ENCODE measurements at regions not wholly inside any gene's neighbourhood (a gene's known extent, or its start where the extent isn't known, plus 50 kb on each side); places are given as distances from the start of the nearest gene placed in this dataset.

DNA sequence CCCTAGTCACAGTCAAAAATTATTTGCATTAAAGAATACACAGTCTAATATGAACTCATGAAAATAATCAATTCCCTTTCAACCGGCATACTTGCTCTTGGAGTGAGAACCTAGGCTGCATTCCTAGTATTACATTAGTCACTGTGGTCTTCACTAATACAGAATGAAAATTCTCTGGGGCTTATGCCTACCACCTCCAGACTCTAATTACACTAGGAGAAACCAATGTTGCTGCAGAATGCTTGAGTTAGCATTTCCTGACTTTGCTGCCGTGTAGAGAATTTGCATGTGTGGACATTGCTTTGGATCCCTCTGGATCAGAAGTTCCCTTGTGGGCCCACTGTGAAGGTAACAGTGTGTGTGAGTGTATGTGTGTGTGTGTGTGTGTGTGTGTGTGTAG is 87.8 kb downstream of the CCNA1 start:
- no peaks in the 10 kb centered on the region for H3K36me3 ChIP-seq (ENCODE audit: low read depth)
- H2AFZ ChIP-seq = no peak overlapping the region
- ChIA-PET CTCF (no interaction called here), POLR2A (ENCODE audit: unreplicated experiment) (no interaction called here)
- no peaks in the 10 kb centered on the region for H3K79me2 ChIP-seq (ENCODE audit: low read depth)
- H3F3A ChIP-seq (ENCODE audit: insufficient read depth, low read depth) = no peaks in the 10 kb centered on the region
- TF ChIP-seq, protein P1, sequence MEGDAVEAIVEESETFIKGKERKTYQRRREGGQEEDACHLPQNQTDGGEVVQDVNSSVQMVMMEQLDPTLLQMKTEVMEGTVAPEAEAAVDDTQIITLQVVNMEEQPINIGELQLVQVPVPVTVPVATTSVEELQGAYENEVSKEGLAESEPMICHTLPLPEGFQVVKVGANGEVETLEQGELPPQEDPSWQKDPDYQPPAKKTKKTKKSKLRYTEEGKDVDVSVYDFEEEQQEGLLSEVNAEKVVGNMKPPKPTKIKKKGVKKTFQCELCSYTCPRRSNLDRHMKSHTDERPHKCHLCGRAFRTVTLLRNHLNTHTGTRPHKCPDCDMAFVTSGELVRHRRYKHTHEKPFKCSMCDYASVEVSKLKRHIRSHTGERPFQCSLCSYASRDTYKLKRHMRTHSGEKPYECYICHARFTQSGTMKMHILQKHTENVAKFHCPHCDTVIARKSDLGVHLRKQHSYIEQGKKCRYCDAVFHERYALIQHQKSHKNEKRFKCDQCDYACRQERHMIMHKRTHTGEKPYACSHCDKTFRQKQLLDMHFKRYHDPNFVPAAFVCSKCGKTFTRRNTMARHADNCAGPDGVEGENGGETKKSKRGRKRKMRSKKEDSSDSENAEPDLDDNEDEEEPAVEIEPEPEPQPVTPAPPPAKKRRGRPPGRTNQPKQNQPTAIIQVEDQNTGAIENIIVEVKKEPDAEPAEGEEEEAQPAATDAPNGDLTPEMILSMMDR (conservative IDR thresholded peaks at IDR 0.05) = no peak
- TF ChIP-seq EZH2 (IDR thresholded peaks at IDR 0.05; ENCODE audit: low read depth) = no peak
- no TSS peak for BruUV-seq (replicated peaks)
- H3K27ac ChIP-seq = no peak overlapping the region
- DNase-seq = no peak
- H3K9me3 ChIP-seq (ENCODE audit: insufficient read depth, low read depth) = no peaks in the 10 kb centered on the region
- peaks cover 3% of the 10 kb centered on the region; the same call in 1 of the 2 replicates for H3K9me2 ChIP-seq (ENCODE audit: insufficient read depth)
- no peaks in the 10 kb centered on the region for H3K4me1 ChIP-seq (replicated peaks; ENCODE audit: insufficient read depth)
- H4K20me1 ChIP-seq (ENCODE audit: insufficient read depth) = no peaks in the 10 kb centered on the region
- no peak overlapping the region for H3K4me3 ChIP-seq
- intact Hi-C loops (cut with micrococcal nuclease; ENCODE audit: unreplicated experiment) = no loop called here
- no peaks in the 10 kb centered on the region for H3K27me3 ChIP-seq (ENCODE audit: insufficient read depth, low read depth)
- H3K4me2 ChIP-seq = no peak overlapping the region

DNA sequence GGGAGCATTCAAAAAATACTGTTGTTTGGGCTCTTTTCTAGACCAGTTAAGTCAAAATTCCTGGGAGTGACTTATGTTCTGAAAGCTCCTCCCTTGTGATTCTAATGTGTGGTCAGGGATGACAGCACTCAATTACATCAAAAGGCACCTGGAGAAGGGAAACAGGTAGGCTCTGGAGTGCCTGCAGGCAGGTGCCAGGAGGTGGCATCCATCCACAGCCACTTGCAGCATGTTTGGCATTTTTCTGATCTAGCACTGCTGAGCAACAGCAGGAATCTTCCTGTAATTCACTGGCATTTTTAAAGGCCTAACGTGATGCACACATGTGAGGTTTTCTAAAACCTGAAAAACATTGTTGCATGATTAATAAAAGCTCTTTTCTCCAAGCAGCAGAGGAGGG is 94.6 kb downstream of the CCNA1 start:
- no peaks in the 10 kb centered on the region for H3K4me1 ChIP-seq (replicated peaks; ENCODE audit: insufficient read depth)
- intact Hi-C loops (cut with micrococcal nuclease; ENCODE audit: unreplicated experiment) = no loop called here
- no peak overlapping the region for H3K27ac ChIP-seq
- H3K9me2 ChIP-seq (ENCODE audit: insufficient read depth) = peaks cover 3% of the 10 kb centered on the region; the same call in 1 of the 2 replicates
- no peak overlapping the region for H3K4me2 ChIP-seq
- H4K20me1 ChIP-seq (ENCODE audit: insufficient read depth) = no peaks in the 10 kb centered on the region
- CTCF ChIA-PET = no interaction called here
- no peak overlapping the region for H2AFZ ChIP-seq
- DNase-seq = no peak
- BruUV-seq (replicated peaks) = no TSS peak
- POLR2A ChIA-PET (ENCODE audit: unreplicated experiment) = no interaction called here
- TF ChIP-seq EZH2 (IDR thresholded peaks at IDR 0.05; ENCODE audit: low read depth) = no peak
- no peaks in the 10 kb centered on the region for H3K27me3 ChIP-seq (ENCODE audit: insufficient read depth, low read depth)
- H3F3A ChIP-seq (ENCODE audit: insufficient read depth, low read depth) = no peaks in the 10 kb centered on the region
- H3K36me3 ChIP-seq (ENCODE audit: low read depth) = no peaks in the 10 kb centered on the region
- no peaks in the 10 kb centered on the region for H3K9me3 ChIP-seq (ENCODE audit: insufficient read depth, low read depth)
- H3K79me2 ChIP-seq (ENCODE audit: low read depth) = no peaks in the 10 kb centered on the region
- H3K4me3 ChIP-seq = no peak overlapping the region

DNA sequence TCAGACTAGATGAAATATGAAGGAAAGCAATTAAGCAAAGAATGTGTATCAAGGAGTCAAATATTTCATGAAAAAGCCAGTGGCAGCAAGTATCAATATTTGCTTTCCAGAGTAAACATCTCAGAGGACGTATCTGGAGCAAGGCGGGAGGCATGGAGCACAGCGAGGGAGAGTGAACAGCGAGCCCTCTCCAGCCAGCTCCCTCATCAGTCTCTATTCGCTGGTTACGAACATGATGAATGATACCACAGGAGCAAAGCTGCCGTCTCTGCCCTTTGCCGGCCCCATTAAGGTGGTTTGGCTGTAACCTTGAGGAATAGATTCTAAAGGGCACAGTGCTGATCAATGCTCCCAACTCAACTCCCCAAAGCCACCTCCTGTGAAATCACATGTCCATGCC is 95.8 kb downstream of the CCNA1 start:
- Histone ChIP-seq H3K4me2 (no peak overlapping the region), H3K4me3 (no peak overlapping the region), H3K9me3 (ENCODE audit: insufficient read depth, low read depth) (no peaks in the 10 kb centered on the region), H3K4me1 (replicated peaks; ENCODE audit: insufficient read depth) (0 out of 2 replicates have a peak, but pooled peaks cover under 1% of the 10 kb centered on the region), H3K27ac (no peak overlapping the region), H3K9me2 (ENCODE audit: insufficient read depth) (peaks cover 3% of the 10 kb centered on the region; the same call in 1 of the 2 replicates), H3F3A (ENCODE audit: insufficient read depth, low read depth) (no peaks in the 10 kb centered on the region), H2AFZ (no peak overlapping the region), H3K79me2 (ENCODE audit: low read depth) (no peaks in the 10 kb centered on the region), H4K20me1 (ENCODE audit: insufficient read depth) (no peaks in the 10 kb centered on the region), H3K36me3 (ENCODE audit: low read depth) (no peaks in the 10 kb centered on the region), H3K27me3 (ENCODE audit: insufficient read depth, low read depth) (no peaks in the 10 kb centered on the region)
- BruUV-seq (replicated peaks) = no TSS peak
- intact Hi-C loops (cut with micrococcal nuclease; ENCODE audit: unreplicated experiment) = no loop called here
- TF ChIP-seq, protein P1 (conservative IDR thresholded peaks at IDR 0.05) = no peak
- no peak for TF ChIP-seq EZH2 (IDR thresholded peaks at IDR 0.05; ENCODE audit: low read depth)
- no peak for DNase-seq
- ChIA-PET CTCF (no interaction called here), POLR2A (ENCODE audit: unreplicated experiment) (no interaction called here)

DNA sequence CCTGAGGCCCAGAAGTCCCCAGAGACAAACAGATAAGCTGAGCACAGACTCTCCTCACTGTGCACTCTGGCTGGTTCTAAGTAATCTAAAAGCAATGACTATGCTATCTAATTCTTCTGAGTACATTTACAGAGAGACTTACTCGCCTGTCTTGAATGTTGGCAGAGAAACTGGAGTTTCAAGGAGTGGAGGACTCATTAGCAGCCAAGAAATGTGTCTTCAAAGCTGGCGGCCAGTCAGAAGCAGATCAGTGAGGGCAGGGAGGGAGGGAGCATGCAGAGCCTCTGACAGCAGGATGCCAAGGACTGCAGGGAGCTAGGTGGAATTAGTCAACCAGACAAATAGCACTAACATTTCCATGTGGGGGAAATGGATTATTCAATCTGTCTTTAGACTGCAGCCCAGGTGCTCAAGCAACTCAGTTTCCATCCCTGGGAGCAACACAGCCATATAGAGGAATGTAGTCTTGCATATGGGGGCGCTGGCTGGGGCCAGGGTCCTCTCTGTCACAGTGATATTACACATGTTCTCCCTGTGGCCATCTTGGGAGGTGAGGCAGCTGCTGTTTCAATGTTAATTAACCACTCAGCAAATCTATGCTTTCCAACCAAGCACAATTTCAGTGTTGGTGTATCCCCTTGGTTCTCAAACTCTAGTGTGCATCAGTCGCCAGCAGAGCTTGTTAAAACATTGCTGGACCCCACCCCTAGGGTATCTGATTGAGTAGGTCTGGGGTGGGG is 97.9 kb downstream of the CCNA1 start:
- POLR2A ChIA-PET (ENCODE audit: unreplicated experiment) = no interaction called here
- Histone ChIP-seq H3K4me1 (replicated peaks; ENCODE audit: insufficient read depth) (peaks cover 11% of the 10 kb centered on the region), H3F3A (ENCODE audit: insufficient read depth, low read depth) (no peaks in the 10 kb centered on the region), H3K9me3 (ENCODE audit: insufficient read depth, low read depth) (no peaks in the 10 kb centered on the region), H3K27me3 (ENCODE audit: insufficient read depth, low read depth) (no peaks in the 10 kb centered on the region), H3K79me2 (ENCODE audit: low read depth) (no peaks in the 10 kb centered on the region), H4K20me1 (ENCODE audit: insufficient read depth) (no peaks in the 10 kb centered on the region), H2AFZ (no peak overlapping the region), H3K9me2 (ENCODE audit: insufficient read depth) (no peaks in the 10 kb centered on the region), H3K4me3 (no peak overlapping the region), H3K4me2 (no peak overlapping the region), H3K36me3 (ENCODE audit: low read depth) (no peaks in the 10 kb centered on the region), H3K27ac (no peak overlapping the region)
- CTCF ChIA-PET = no interaction called here
- no peak for TF ChIP-seq EZH2 (IDR thresholded peaks at IDR 0.05; ENCODE audit: low read depth)
- TF ChIP-seq, protein P1 (conservative IDR thresholded peaks at IDR 0.05) = no peak
- no TSS peak for BruUV-seq (replicated peaks)
- DNase-seq = no peak
- intact Hi-C loops (cut with micrococcal nuclease; ENCODE audit: unreplicated experiment) = no loop called here

All from PC-9 (cell line).